ENCODE measurements at regions not wholly inside any gene's neighbourhood (a gene's known extent, or its start where the extent isn't known, plus 50 kb on each side); places are given as distances from the start of the nearest gene placed in this dataset.

GRCh38 chr6:79813143-79813850 lies 134.1 kb downstream of the ELOVL4 start:
- H3K4me1 ChIP-seq (ENCODE audit: control insufficient read depth, extremely low read depth, insufficient read depth, low read length) = no peaks in the 10 kb centered on the region
- no peak for TF ChIP-seq CTCF (optimal IDR thresholded peaks at IDR 0.05 in 1 of 3, IDR thresholded peaks at IDR 0.05 in 1 of 3, conservative IDR thresholded peaks at IDR 0.05 in 1 of 3; ENCODE audit: extremely low read depth in 1 of 3, insufficient read depth in 2 of 3, low read length in 3 of 3)
- no peak for TF ChIP-seq EZH2 (IDR thresholded peaks at IDR 0.05; ENCODE audit: low read length)
- no peaks in the 10 kb centered on the region for H3K36me3 ChIP-seq (ENCODE audit: control insufficient read depth in 2 of 2, extremely low read depth in 1 of 2, insufficient read depth in 2 of 2, low read length in 2 of 2)
- no peaks in the 10 kb centered on the region for H3K9me1 ChIP-seq (ENCODE audit: control insufficient read depth, extremely low read depth, insufficient read depth, low read length)
- no peak for DNase-seq (ENCODE audit: low read depth, low spot score)
- no peak overlapping the region for H3K9ac ChIP-seq (ENCODE audit: control insufficient read depth, extremely low read depth, insufficient read depth, low read length)
- no peak overlapping the region for H2AFZ ChIP-seq (ENCODE audit: control insufficient read depth, low read length)
- no peak overlapping the region for H3K27ac ChIP-seq (ENCODE audit: control insufficient read depth, insufficient read depth, low read length)
- H3K79me2 ChIP-seq (ENCODE audit: control insufficient read depth, insufficient read depth, low read length) = no peaks in the 10 kb centered on the region
- FAIRE-seq = no peak
- H3K9me3 ChIP-seq (ENCODE audit: control insufficient read depth, low read depth, low read length) = no peaks in the 10 kb centered on the region
- no peaks in the 10 kb centered on the region for H4K20me1 ChIP-seq (ENCODE audit: control insufficient read depth, extremely low read depth, insufficient read depth, low read length)
- dilution Hi-C loops (cut with MboI; ENCODE audit: extremely low pct_ligation_motif_present, low sequenced_read_pairs) = no loop called here
- H3K4me2 ChIP-seq (ENCODE audit: control insufficient read depth, extremely low read depth, insufficient read depth, low read depth, low read length) = no peak overlapping the region
- H3K4me3 ChIP-seq (ENCODE audit: control insufficient read depth in 2 of 3, extremely low read depth in 1 of 3, insufficient read depth in 2 of 3, low read depth in 1 of 3, low read length in 3 of 3) = no peak overlapping the region
- H3K27me3 ChIP-seq (ENCODE audit: control insufficient read depth, extremely low read depth, insufficient read depth, low read length) = no peaks in the 10 kb centered on the region

GRCh38 chr6:79812195-79812594 lies 135.2 kb downstream of the ELOVL4 start:
- Histone ChIP-seq H3K9me3 (ENCODE audit: control insufficient read depth, low read depth, low read length) (no peaks in the 10 kb centered on the region), H4K20me1 (ENCODE audit: control insufficient read depth, extremely low read depth, insufficient read depth, low read length) (no peaks in the 10 kb centered on the region), H3K27me3 (ENCODE audit: control insufficient read depth, extremely low read depth, insufficient read depth, low read length) (no peaks in the 10 kb centered on the region), H3K4me1 (ENCODE audit: control insufficient read depth, extremely low read depth, insufficient read depth, low read length) (no peaks in the 10 kb centered on the region), H3K27ac (ENCODE audit: control insufficient read depth, insufficient read depth, low read length) (no peak overlapping the region), H3K36me3 (ENCODE audit: control insufficient read depth in 2 of 2, extremely low read depth in 1 of 2, insufficient read depth in 2 of 2, low read length in 2 of 2) (no peaks in the 10 kb centered on the region), H3K4me3 (ENCODE audit: control insufficient read depth in 2 of 3, extremely low read depth in 1 of 3, insufficient read depth in 2 of 3, low read depth in 1 of 3, low read length in 3 of 3) (no peak overlapping the region), H2AFZ (ENCODE audit: control insufficient read depth, low read length) (no peak overlapping the region), H3K79me2 (ENCODE audit: control insufficient read depth, insufficient read depth, low read length) (no peaks in the 10 kb centered on the region), H3K9ac (ENCODE audit: control insufficient read depth, extremely low read depth, insufficient read depth, low read length) (no peak overlapping the region), H3K4me2 (ENCODE audit: control insufficient read depth, extremely low read depth, insufficient read depth, low read depth, low read length) (no peak overlapping the region), H3K9me1 (ENCODE audit: control insufficient read depth, extremely low read depth, insufficient read depth, low read length) (no peaks in the 10 kb centered on the region)
- FAIRE-seq = no peak
- no peak for DNase-seq (ENCODE audit: low read depth, low spot score)
- dilution Hi-C loops (cut with MboI; ENCODE audit: extremely low pct_ligation_motif_present, low sequenced_read_pairs) = no loop called here
- TF ChIP-seq EZH2 (IDR thresholded peaks at IDR 0.05; ENCODE audit: low read length) = no peak
- no peak for TF ChIP-seq CTCF (optimal IDR thresholded peaks at IDR 0.05 in 1 of 3, IDR thresholded peaks at IDR 0.05 in 1 of 3, conservative IDR thresholded peaks at IDR 0.05 in 1 of 3; ENCODE audit: extremely low read depth in 1 of 3, insufficient read depth in 2 of 3, low read length in 3 of 3)

Measured in keratinocyte (primary cell).